Stimulated activated CD8-positive, alpha-beta memory T cell treated with anti-CD3 and anti-CD28 coated beads, Interleukin-12 subunit alpha, Interleukin-12 subunit beta, amount 100 ng/mL, for 24 hours (primary cell): ENCODE measurements at regions not wholly inside any gene's neighbourhood (a gene's known extent, or its start where the extent isn't known, plus 50 kb on each side); places are given as distances from the start of the nearest gene placed in this dataset.
"Not testable (repeated sequence)": the region's sequence is repeated elsewhere in the genome, so short reads cannot be mapped to it uniquely, and the experiment has no call there.

ENCODE experiments used
- DNase-seq: peaks from one replicate; pipeline ENCODE4 v3.0.0-alpha.2; 2020; ENCODE audit errors: extremely low read depth

DNA sequence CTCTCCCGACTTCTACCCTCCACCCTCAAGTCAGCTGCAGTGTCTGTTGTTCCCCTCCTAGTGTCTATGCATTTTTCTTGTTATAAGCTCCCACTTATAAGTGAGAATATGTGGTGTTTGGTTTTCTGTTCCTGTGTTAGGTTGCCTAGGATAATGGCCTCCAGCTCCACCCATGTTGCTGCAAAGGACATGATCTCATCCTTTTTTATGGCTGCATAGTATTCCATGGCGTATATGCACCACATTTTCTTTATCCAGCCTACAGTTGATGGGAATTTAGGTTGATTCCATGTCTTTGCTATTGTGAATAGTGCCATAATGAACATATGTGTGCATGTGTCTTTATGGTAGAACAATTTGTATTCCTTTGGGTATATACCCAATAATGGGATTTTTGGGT is 80.7 kb downstream of the SPTSSA start:
- not testable (repeated sequence) for DNase-seq

DNA sequence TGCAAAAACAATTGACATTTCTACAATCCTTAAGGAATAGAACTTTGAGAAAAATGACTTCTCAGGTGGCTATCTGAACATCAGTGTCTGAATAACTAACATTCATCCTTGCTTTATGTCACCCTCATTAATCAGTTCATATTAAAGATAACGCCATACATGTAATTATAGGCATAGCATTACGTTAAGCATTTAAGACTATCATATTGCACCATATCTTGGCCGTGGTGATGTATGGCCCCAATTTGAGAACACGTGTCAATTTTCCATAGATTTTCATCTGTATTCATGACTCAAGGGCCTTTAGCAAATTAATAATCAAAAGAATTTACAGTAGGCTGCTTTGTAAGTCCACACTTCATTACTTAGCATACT is 81.6 kb downstream of the SPTSSA start:
- DNase-seq = no peak

DNA sequence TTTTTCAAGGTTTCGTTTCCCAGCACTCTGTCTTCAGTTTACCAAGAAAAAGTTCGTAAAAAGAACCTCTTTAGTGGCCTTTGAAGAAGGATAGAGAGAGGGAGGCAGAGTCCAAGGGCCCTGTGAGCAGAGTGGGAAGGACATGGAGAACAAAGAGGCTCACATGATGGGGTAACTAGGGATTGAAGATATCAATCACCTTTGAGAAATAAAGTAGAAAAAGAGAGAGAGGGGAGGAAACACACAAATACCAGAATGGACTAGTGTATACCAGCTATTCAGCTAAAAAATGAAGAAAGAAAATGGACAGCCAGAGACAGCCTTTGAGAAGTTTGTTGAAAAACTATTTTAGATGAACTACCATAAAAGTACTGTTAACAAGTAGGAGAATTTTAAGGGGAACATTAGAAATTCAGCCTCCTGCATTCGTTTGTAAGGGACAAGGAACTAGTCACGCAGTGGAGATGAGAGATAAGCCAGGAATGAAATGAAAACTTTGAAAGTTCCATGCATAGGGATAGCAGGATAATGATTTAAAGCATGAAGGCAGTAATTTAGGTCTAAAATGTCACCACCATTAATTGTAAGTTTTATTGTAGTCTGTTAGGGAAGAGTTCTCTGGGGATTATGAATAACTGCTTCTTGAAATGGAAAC is 82.1 kb downstream of the SPTSSA start:
- no peak for DNase-seq

DNA sequence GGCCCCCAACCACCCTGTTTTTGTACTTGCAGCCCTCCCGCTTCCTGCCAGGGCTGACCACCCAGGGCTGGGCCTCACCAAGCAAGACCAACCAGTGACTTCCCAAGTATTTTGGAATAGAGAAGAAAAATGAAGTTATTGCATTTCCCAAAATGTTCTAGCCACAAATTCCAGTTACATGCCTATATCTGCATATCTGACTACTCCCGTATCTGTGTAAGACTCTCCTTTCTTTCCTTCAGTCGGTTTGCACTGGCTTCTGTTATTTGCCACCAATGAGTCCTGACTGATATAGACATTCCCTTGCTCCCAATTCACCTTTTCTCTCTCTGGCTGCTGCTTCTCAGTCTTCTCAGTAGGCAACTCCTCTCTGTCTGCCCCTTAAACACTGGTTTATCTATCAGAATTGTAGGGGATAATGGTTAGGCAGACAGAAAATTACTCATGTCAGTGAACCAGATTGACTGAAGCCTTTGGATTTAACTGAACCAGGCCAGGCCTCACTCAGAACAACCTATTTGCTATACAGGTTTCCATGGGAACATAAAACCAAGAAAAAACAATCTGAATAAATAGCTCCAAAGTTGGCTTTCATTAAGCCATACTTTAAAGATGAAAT is 85.3 kb downstream of the SPTSSA start:
- no peak for DNase-seq

DNA sequence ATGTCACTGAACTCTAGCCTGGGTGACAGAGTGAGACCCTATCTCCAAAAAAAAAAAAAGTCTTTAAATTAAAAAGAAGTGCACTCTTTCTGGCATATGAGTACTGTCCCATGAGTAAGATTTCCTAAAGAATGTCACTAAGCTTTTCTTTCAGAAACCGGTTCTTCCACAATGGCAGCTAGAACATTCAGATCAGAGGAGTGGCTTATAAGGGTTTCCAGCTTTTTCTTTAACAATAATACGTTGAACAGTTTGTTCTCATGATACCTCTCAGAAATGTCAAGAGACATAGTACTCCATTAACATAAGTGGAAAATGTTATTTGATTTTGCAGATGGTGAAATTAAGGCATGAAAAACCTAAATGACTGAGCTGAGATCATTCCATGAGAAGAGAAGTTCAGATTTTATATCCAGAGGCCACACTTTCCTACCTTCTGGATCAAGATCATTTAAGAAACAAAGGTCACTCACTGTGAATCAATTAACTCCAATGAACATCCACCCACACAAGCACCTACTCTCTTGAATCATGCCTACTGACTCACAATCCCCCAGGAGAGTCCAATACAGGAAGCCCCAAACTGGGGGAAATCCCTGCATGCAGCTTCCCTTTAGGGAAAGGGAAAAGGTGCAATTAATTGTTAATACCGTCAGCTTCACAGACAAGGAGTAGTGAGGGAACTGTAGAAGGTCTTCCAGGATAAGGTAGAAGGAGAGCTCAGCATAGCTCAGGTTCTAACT is 86.9 kb downstream of the SPTSSA start:
- no peak for DNase-seq

DNA sequence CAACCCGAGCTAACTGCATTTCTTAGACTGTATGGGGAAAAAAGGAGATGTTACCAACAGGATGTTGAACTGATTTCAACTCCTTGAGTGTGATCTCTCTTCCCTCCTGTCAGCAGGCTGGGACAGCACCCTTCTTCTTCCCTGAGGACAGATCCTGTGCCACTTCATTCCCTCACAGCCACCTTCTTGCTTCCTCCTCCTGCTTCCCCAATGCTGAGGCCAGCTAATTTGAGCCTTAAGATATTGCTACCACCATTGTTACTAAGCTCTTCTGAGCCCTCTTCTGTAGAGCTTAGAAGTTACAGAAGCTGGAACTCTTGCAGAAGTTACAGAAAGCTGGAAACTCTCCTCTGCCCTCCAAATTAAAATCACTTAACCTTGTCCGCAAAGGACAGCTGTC is 88.8 kb downstream of the SPTSSA start:
- no peak for DNase-seq

DNA sequence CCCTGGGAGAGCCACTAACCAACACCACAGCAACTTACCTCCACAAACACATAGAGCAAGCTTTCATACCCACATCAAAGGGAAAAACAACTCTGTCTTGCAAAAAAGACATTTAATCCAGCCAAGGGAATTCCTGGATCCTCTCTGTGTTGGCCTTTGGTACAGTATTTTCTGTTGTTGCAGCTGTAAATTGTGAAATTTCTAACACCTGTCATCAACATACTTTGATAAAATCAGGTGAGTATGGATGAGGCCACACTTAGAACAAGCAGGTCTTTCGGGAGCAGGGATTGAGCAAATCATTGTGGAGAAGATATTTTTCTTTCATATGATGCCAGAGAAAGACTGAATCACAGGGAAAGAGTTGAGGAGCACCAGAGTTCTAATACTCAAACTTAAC is 89.3 kb downstream of the SPTSSA start:
- DNase-seq = no peak

DNA sequence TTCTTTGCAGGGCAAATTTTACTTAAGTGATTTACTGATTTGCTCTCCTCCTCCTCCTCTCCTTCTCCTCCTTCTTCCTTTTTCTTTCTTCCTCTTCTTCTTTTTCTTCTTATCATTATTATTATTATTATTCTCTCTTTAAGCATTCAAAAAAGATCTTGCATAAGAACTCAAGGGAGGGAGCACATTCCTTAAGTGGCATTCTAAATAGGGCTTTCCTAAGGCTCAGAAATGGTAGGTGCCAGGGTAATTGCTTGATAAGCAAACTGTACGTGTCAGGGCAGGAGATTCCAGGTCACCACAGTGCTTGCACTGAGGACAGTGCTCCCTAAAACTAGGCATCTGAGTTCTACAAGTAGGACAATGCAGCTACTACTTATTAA is 92.4 kb downstream of the SPTSSA start:
- no peak for DNase-seq

DNA sequence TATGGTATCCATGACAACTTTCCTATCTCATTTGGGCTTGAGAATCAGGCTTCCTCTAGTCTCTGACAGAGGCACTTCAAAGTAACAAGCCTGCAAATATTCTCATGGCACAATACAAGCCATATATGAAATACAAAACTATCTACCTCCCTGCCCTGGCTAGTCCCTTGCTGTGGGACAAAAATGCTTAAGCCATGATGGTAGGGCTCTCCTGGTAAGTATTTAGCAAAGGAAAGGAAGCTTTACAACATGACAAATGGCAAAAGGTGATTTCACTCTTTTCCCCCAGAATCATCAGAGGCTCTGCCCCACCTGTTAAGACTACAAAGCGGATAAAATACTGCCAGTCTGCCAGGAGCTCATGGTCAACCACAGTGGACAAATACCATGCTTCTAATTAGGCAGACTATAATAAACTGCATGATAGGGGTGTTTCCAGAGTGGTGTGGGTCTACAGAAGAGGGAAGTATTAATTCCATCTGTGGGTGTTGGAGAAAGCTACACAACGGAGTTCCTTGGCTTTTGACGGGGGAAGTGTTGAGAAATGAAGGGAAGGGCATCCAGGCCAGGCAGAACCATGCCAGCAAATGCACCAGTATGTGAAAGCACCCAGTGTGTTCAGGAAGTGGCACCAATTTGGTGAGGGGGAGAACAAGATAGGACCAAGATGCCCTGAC is 92.9 kb downstream of the SPTSSA start:
- no peak for DNase-seq

DNA sequence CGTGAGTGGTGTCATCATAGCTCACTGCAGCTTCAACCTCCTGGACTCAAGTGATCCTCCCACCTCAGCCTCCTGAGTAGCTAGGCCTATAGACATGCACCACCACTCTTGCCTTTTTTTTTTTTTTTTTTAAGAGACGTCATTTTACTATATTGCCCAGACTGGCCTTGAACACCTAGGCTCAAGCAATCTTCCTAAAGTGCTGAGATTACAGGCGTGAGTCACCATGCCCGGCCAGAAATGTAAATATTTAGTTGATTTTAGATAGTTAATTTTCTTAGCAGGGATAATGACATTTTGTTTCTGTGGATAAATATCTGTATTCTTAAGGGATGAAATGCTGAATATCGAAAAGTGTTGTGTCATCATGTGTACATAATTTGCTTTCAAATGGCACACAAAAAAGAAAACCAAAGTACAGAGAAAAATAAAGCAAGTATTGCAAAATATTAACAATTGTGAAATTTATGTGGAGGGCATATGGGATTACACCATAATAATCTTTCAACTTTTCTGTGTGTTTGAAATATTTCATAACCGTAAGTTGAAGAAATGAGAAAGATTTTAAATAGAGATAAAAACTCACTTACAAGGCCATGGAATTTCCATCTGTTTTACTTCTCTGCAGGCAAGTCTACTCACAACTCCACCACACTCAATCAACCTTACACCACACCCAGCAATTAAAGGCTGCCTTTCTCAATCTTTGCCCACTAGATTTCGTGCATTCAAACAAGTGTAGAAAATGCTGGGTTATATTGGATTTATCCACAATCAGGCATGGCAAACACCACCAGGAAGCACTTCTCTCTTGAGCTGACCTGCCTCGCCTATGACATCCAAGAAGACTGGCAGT is 93.7 kb downstream of the SPTSSA start:
- no peak for DNase-seq

DNA sequence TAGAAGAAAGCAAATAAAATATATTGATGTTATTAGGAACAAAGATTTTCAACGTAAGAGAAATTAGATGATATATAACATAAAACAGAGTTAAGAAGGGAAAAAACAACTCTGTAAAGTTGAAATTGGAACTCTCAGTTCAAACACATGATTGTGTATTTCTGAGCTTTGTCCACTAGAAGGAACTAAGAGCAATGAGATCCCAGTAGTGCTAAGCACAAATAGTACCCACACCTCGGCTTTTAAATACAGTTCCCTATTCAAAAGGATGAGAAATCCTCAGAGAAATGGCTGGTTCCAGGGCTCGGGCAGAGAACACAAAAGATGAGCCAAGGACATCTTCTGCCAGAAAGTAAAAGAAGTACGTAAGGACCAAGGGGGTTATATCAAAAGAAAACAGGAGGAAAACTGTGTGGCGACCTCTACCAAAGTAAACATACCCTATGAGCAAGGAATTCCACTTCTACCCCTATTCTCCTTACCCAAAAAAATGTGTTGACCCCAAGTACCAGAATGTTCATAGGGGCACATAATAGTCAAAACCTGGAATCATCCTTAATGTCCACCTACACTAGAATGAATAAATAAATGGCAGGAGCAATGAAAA is 96.6 kb downstream of the SPTSSA start:
- DNase-seq = no peak

DNA sequence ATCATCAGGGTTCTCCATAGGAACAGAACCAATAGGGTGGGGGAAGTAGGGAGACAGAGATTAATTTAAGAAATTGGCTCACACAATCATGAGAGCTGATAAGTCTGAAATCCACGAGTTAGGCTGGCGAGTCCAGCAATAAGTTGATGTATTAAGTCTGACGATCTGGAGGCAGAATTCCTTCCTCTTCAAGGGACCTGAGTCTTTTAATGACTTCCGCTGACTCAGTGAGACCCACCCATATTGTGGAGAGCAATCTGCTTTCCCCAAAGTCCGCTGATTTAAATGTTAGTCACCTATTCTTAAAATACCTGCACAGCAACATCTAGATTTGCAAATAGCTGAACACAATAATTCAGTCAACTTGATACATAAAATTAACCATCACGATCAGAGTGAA is 97.8 kb downstream of the SPTSSA start:
- no peak for DNase-seq

DNA sequence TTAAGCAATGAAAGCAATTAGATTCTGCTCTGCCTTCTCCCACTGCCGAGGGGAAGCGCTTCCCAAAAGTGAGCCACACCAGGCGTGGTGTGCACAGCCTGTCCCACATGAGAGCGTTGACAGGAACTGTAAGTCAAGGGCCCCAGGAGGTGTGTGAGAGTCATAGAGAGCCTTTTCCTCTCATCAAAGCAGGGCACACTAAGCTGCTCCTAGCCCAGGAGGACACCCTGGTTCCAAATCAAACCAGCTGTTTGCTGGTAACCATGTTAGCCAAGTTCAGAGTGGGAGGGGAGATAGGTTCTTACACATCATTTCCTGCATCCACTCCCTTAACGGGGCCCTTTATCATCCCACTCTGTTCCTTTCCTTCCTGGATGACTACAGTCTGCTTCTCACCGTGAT is 98.3 kb downstream of the SPTSSA start:
- no peak for DNase-seq

DNA sequence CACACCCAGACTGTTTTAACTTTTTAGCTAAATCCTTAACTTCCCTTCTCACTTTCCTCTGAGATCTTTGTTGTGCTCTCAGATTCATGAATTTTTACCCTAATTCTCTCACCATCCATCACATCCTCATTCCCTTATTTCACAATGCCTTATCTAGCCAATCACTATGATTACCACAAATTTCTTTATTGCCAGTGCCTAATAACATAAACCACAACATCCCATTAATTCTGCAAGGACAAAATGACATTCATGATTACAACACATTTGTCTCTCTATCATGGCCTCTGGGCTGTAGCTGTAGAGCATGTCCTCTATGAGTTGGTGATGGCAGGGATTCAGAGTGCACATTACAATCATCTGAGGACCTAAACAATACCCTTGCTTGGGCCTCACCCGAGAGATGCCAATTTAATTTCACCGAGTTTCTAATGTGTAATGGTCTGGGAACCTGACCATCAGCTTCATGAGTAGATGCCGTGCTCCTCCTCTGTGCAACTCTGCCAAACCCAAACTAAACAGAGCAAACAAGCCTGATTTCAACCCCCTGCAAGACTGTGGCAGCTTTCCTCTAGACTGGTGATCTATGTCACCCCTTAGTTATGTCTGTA is 99.3 kb downstream of the SPTSSA start:
- no peak for DNase-seq

DNA sequence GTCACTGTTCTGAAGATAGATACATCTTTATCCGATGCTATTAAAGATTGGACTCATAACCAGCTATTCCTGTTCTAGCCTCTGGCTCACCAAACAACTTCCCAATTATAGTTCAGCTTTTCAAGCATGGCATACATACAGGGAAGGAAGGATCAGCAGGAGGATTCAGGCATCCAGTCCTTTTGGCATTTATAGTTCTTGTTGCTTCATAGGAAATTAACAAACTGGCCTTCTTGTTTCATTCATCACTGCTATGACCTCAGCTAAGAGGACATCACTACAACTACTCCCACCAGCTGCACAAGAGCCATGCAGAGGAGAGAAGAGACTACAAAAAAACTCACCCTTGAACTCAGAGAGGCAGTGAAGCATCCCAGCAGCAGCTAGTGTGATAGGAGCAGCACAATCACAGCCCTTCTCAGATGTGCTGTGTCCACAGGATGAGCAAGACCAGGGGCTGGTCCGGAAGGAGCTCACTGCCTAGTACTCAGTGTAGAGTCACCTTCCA is 100.5 kb downstream of the SPTSSA start:
- no peak for DNase-seq

DNA sequence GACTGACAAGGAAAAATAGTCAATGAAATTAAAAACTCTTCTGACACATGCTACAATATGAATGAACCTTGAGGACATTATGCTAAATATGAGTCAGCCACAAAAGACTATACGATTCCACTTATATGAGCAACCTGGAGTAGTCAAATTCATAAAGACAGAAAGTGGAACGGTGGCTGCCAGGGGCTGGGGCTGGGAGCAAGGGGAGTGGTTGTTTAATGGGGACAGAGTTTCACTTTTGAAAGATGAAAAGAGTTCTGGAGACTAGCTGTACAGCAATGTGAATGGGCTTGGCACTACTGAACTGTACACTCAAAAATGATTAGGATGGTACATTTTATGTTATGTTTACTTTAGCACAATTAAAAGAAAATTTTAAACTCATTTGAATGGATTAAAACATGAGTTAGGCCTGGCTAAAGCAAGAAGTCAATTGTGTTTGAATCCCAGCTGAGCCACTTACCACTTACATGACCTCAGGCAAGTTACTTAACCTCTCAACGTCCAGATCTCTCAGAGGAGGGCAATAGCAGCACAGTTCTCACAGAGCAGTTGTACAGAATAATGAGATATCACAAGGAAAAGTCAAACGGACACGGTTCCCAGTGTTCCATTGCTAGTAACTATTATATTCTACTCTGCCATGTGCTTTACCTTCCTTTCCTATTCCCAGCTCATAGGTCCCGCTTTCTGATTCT is 102.5 kb downstream of the SPTSSA start:
- DNase-seq = no peak

DNA sequence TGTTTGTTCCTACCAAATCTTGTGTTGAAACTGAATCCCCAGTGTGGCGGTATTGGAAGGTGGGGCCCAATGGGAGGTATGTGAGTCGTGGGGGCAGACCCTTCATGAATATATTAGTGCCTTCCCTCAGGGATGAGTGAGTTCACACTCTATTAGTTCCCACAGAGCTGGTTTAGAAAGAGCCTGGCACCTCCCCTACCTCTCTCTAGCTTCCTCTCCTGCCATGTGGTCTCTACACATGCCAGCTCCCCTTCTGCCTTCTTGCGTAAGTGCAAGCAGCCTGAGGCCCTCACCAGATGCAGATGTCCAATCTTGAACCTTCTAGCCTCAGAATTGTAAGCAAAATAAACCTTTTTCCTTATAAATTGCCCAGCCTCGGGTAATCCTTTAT is 105.8 kb downstream of the SPTSSA start:
- DNase-seq = no peak

DNA sequence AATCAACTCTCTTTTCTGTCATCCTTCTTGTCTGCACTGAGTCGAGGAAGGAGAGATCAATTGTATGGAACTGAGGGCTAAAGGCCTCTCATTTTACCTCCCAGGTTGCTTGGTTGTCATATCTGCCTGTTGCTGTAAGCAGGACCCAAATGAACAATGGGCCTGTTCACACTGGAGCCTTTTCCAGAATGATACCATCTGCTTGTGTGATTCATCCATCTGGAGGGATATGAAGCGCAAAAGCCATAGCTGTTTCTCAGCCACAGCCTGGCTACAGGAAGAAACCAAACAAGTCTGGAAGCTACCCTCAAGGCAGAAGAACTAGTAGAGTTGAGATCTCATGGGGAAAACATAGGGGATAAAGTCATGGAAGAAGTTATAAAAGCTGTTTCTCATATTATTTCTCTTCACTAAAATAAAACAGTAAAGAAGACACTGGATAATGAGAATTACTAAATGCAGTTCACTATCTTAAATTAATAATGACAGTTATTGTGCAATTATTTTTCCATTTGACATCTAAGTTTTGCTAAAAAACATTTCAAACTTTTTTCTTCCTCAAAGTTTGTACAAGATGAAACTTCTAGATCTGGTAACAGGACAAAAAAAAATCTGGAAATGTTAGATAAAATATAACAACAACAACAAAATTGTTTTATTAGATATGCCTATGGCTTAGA is 106.3 kb downstream of the SPTSSA start:
- no peak for DNase-seq

DNA sequence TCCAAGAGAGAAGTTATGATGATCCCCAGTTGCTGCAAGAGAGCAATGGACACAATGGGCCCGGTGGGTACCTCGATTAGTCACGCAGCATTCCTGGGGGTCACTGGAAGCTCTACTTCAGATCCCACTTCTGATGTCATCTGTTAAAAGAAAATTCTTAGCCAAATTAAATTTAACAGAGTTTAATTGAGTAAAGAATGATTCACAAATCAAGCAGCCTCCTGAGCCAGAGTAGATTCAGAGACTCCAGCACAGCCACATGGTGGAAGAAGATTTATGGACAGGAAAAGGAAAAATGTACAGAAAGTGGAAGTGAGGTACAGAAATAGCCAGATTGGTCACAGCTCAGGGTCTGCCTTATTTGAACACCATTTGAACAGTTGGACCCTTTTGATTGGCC is 107.5 kb downstream of the SPTSSA start:
- no peak for DNase-seq

DNA sequence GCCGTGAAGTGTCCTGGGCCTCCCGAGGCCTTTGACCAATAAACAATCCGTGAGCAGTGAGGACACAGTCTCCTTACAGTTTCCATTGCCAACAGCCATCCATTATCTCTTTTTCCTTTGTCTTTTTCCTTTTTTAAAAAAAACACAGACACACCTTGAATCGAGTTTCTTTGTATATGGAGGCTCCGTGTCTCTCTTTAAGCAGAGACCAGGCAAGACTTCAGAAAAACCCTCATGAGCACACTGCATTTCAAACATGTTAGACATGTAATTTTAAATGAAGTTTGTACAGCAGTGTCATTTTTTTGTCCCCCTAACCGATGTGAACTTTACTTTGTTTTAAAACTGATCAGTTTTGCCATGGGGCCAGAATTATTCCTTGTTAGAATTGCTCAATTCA is 111.1 kb downstream of the SPTSSA start:
- no peak for DNase-seq
